ENCODE measurements at regions not wholly inside any gene's neighbourhood (a gene's known extent, or its start where the extent isn't known, plus 50 kb on each side); places are given as distances from the start of the nearest gene placed in this dataset.

- H3K9me3 ChIP-seq, result no peaks in the 10 kb centered on the region
- peaks cover 1% of the 10 kb centered on the region; the same call in 1 of the 2 replicates for H3K27me3 ChIP-seq (ENCODE audit: low read depth)
- H3K36me3 ChIP-seq (replicated peaks), result no peaks in the 10 kb centered on the region
- in situ Hi-C loops (cut with MboI; ENCODE audit: low sequenced_read_pairs), result no loop called here
- H3K4me3 ChIP-seq, result no peak overlapping the region
- peaks cover 15% of the 10 kb centered on the region for H3K4me1 ChIP-seq
- DNase-seq (ENCODE audit: low spot score in 2 of 2), result no peak
Measured at GRCh38 chr1:62955666-62956065, 171.7 kb downstream of the ATG4C start.

GRCh38 chr1:62962014-62962812 lies 178.3 kb downstream of the ATG4C start:
- DNase-seq (ENCODE audit: low spot score in 2 of 2), result no peak
- Histone ChIP-seq H3K4me1 (no peaks in the 10 kb centered on the region), H3K36me3 (replicated peaks) (no peaks in the 10 kb centered on the region), H3K4me3 (no peak overlapping the region), H3K9me3 (no peaks in the 10 kb centered on the region), H3K27me3 (ENCODE audit: low read depth) (no peaks in the 10 kb centered on the region)
- in situ Hi-C loops (cut with MboI; ENCODE audit: low sequenced_read_pairs), result no loop called here

GRCh38 chr1:62962901-62963776 lies 179.2 kb downstream of the ATG4C start:
- Histone ChIP-seq H3K36me3 (replicated peaks) (no peaks in the 10 kb centered on the region), H3K27me3 (ENCODE audit: low read depth) (no peaks in the 10 kb centered on the region), H3K9me3 (no peaks in the 10 kb centered on the region), H3K4me1 (no peaks in the 10 kb centered on the region), H3K4me3 (no peak overlapping the region)
- in situ Hi-C loops (cut with MboI; ENCODE audit: low sequenced_read_pairs), result no loop called here
- DNase-seq (ENCODE audit: low spot score in 2 of 2), result peak; percentile 57 to 80

- no peaks in the 10 kb centered on the region for H3K36me3 ChIP-seq (replicated peaks)
- in situ Hi-C loops (cut with MboI; ENCODE audit: low sequenced_read_pairs), result no loop called here
- no peaks in the 10 kb centered on the region for H3K4me1 ChIP-seq
- DNase-seq (ENCODE audit: low spot score in 2 of 2), result no peak
- no peaks in the 10 kb centered on the region for H3K27me3 ChIP-seq (ENCODE audit: low read depth)
- H3K4me3 ChIP-seq, result no peak overlapping the region
- H3K9me3 ChIP-seq, result no peaks in the 10 kb centered on the region
Measured at GRCh38 chr1:62964141-62964540, 180.2 kb downstream of the ATG4C start.

GRCh38 chr1:62967031-62967430 lies 183.1 kb downstream of the ATG4C start:
- in situ Hi-C loops (cut with MboI; ENCODE audit: low sequenced_read_pairs), result no loop called here
- Histone ChIP-seq H3K9me3 (no peaks in the 10 kb centered on the region), H3K4me3 (no peak overlapping the region), H3K27me3 (ENCODE audit: low read depth) (no peaks in the 10 kb centered on the region), H3K4me1 (no peaks in the 10 kb centered on the region), H3K36me3 (replicated peaks) (no peaks in the 10 kb centered on the region)
- no peak for DNase-seq (ENCODE audit: low spot score in 2 of 2)

- peaks cover 13% of the 10 kb centered on the region for H3K4me1 ChIP-seq
- H3K36me3 ChIP-seq (replicated peaks), result no peaks in the 10 kb centered on the region
- no peaks in the 10 kb centered on the region for H3K9me3 ChIP-seq
- no peak for DNase-seq (ENCODE audit: low spot score in 2 of 2)
- no peaks in the 10 kb centered on the region for H3K27me3 ChIP-seq (ENCODE audit: low read depth)
- in situ Hi-C loops (cut with MboI; ENCODE audit: low sequenced_read_pairs), result no loop called here
- no peak overlapping the region for H3K4me3 ChIP-seq
Measured at GRCh38 chr1:62977366-62977765, 193.4 kb downstream of the ATG4C start.

- Histone ChIP-seq H3K4me1 (peaks cover 13% of the 10 kb centered on the region), H3K4me3 (no peak overlapping the region), H3K27me3 (ENCODE audit: low read depth) (no peaks in the 10 kb centered on the region), H3K36me3 (replicated peaks) (no peaks in the 10 kb centered on the region), H3K9me3 (0 out of 2 replicates have a peak, but pooled peaks cover 2% of the 10 kb centered on the region)
- no peak for DNase-seq (ENCODE audit: low spot score in 2 of 2)
- in situ Hi-C loops (cut with MboI; ENCODE audit: low sequenced_read_pairs), result no loop called here
Measured at GRCh38 chr1:62978741-62979140, 194.8 kb downstream of the ATG4C start.

- 0 out of 2 replicates have a peak, but pooled peaks cover 3% of the 10 kb centered on the region for H3K9me3 ChIP-seq
- H3K4me1 ChIP-seq, result peaks cover 12% of the 10 kb centered on the region
- in situ Hi-C loops (cut with MboI; ENCODE audit: low sequenced_read_pairs), result no loop called here
- no peak for DNase-seq (ENCODE audit: low spot score in 2 of 2)
- no peaks in the 10 kb centered on the region for H3K36me3 ChIP-seq (replicated peaks)
- H3K27me3 ChIP-seq (ENCODE audit: low read depth), result no peaks in the 10 kb centered on the region
- H3K4me3 ChIP-seq, result no peak overlapping the region
Measured at GRCh38 chr1:62981434-62981833, 197.5 kb downstream of the ATG4C start.

- Histone ChIP-seq H3K27me3 (ENCODE audit: low read depth) (no peaks in the 10 kb centered on the region), H3K36me3 (replicated peaks) (no peaks in the 10 kb centered on the region), H3K4me3 (no peak overlapping the region), H3K9me3 (no peaks in the 10 kb centered on the region), H3K4me1 (peaks cover 2% of the 10 kb centered on the region; the same call in 1 of the 2 replicates)
- DNase-seq (ENCODE audit: low spot score in 2 of 2), result no peak
- in situ Hi-C loops (cut with MboI; ENCODE audit: low sequenced_read_pairs), result no loop called here
Measured at GRCh38 chr1:62988867-62989266, 204.9 kb downstream of the ATG4C start.

- H3K27me3 ChIP-seq (ENCODE audit: low read depth), result no peaks in the 10 kb centered on the region
- peaks cover 2% of the 10 kb centered on the region; the same call in 1 of the 2 replicates for H3K4me1 ChIP-seq
- H3K36me3 ChIP-seq (replicated peaks), result no peaks in the 10 kb centered on the region
- H3K4me3 ChIP-seq, result no peak overlapping the region
- peak; percentile 12 to 14 for DNase-seq (ENCODE audit: low spot score in 2 of 2)
- H3K9me3 ChIP-seq, result no peaks in the 10 kb centered on the region
- in situ Hi-C loops (cut with MboI; ENCODE audit: low sequenced_read_pairs), result no loop called here
Measured at GRCh38 chr1:62989497-62989896, 205.6 kb downstream of the ATG4C start.

- peaks cover 2% of the 10 kb centered on the region; the same call in 1 of the 2 replicates for H3K4me1 ChIP-seq
- H3K4me3 ChIP-seq, result no peak overlapping the region
- DNase-seq (ENCODE audit: low spot score in 2 of 2), result peak; percentile 34 to 38
- in situ Hi-C loops (cut with MboI; ENCODE audit: low sequenced_read_pairs), result no loop called here
- no peaks in the 10 kb centered on the region for H3K9me3 ChIP-seq
- no peaks in the 10 kb centered on the region for H3K27me3 ChIP-seq (ENCODE audit: low read depth)
- H3K36me3 ChIP-seq (replicated peaks), result no peaks in the 10 kb centered on the region
Measured at GRCh38 chr1:62991152-62991551, 207.2 kb downstream of the ATG4C start.

GRCh38 chr1:62993844-62994243 lies 209.9 kb downstream of the ATG4C start:
- Histone ChIP-seq H3K27me3 (ENCODE audit: low read depth) (no peaks in the 10 kb centered on the region), H3K9me3 (no peaks in the 10 kb centered on the region), H3K4me1 (peaks cover 2% of the 10 kb centered on the region; the same call in 1 of the 2 replicates), H3K36me3 (replicated peaks) (no peaks in the 10 kb centered on the region), H3K4me3 (no peak overlapping the region)
- in situ Hi-C loops (cut with MboI; ENCODE audit: low sequenced_read_pairs), result no loop called here
- DNase-seq (ENCODE audit: low spot score in 2 of 2), result no peak

- no peak for DNase-seq (ENCODE audit: low spot score in 2 of 2)
- no peak overlapping the region for H3K4me3 ChIP-seq
- H3K9me3 ChIP-seq, result no peaks in the 10 kb centered on the region
- peaks cover 2% of the 10 kb centered on the region; the same call in 1 of the 2 replicates for H3K4me1 ChIP-seq
- no peaks in the 10 kb centered on the region for H3K36me3 ChIP-seq (replicated peaks)
- in situ Hi-C loops (cut with MboI; ENCODE audit: low sequenced_read_pairs), result no loop called here
- H3K27me3 ChIP-seq (ENCODE audit: low read depth), result no peaks in the 10 kb centered on the region
Measured at GRCh38 chr1:62995173-62995572, 211.2 kb downstream of the ATG4C start.

- in situ Hi-C loops (cut with MboI; ENCODE audit: low sequenced_read_pairs), result no loop called here
- H3K4me3 ChIP-seq, result no peak overlapping the region
- no peaks in the 10 kb centered on the region for H3K4me1 ChIP-seq
- no peaks in the 10 kb centered on the region for H3K9me3 ChIP-seq
- no peaks in the 10 kb centered on the region for H3K36me3 ChIP-seq (replicated peaks)
- DNase-seq (ENCODE audit: low spot score in 2 of 2), result no peak
- no peaks in the 10 kb centered on the region for H3K27me3 ChIP-seq (ENCODE audit: low read depth)
Measured at GRCh38 chr1:62997884-62998283, 214.0 kb downstream of the ATG4C start.
